ENCODE measurements at regions not wholly inside any gene's neighbourhood (a gene's known extent, or its start where the extent isn't known, plus 50 kb on each side); places are given as distances from the start of the nearest gene placed in this dataset. TPM values are rescaled to one million over a fixed set of nuclear protein-coding genes. Genes with fewer than 3 reads are reported as not detected.

GRCh38 chr1:94591823-94592570, 50.4 kb upstream of the F3 start:
- BruUV-seq (replicated peaks): no TSS peak
- in situ Hi-C loops (cut with HindIII; ENCODE audit: low pct_unique_long_range_greater_than_20kb, low sequenced_read_pairs): no loop called here
- DNase-seq (ENCODE audit: low read depth, low spot score): no peak
- no peak for TF ChIP-seq POLR2AphosphoS5 (IDR thresholded peaks at IDR 0.05; ENCODE audit: low read depth, low read length)
- no peak for TF ChIP-seq TCF7L2 (IDR thresholded peaks at IDR 0.05; ENCODE audit: low read depth, low read length)
- no peak for TF ChIP-seq REST (IDR thresholded peaks at IDR 0.05; ENCODE audit: insufficient read depth in 1 of 2, low read depth in 2 of 2, low read length in 1 of 2)
- TF ChIP-seq SIN3A (IDR thresholded peaks at IDR 0.05; ENCODE audit: borderline replicate concordance, insufficient read depth, low read depth, low read length): no peak
- TF ChIP-seq CTCF (IDR thresholded peaks at IDR 0.05): no peak
- Histone ChIP-seq H3K27ac (ENCODE audit: low read length) (no peak overlapping the region), H3K9me3 (ENCODE audit: control insufficient read depth, insufficient read depth, low read depth, low read length) (no peaks in the 10 kb centered on the region), H3K4me3 (ENCODE audit: low read depth in 2 of 2, low read length in 2 of 2) (no peak overlapping the region), H3K36me3 (ENCODE audit: control insufficient read depth, insufficient read depth, low read length) (no peaks in the 10 kb centered on the region), H3K27me3 (ENCODE audit: control insufficient read depth, insufficient read depth, low read length) (no peaks in the 10 kb centered on the region), H3K4me1 (ENCODE audit: control insufficient read depth, insufficient read depth, low read length) (no peaks in the 10 kb centered on the region)
- ChIA-PET POLR2A (no interaction called here), CTCF (no interaction called here)
- ATAC-seq: no peak
- intact Hi-C loops (cut with micrococcal nuclease; ENCODE audit: unreplicated experiment): no loop called here

Small RNA genes lying in the stretch of these regions (microRNA-seq; reads per million reads assigned to microRNA genes)
- gene MIR378G (ENCODE audit: unreplicated experiment): not detected
